HepG2 (cell line): ENCODE measurements at regions not wholly inside any gene's neighbourhood (a gene's known extent, or its start where the extent isn't known, plus 50 kb on each side); places are given as distances from the start of the nearest gene placed in this dataset.

ENCODE experiments used
- ARNT2 ChIP-seq: sonication (generic); formaldehyde crosslinking; IDR thresholded peaks from 2 replicates; pipeline ENCODE4 v1.8.0; 2022; ENCODE audit warnings: mild to moderate bottlenecking, low read depth, missing genetic modification reagents, moderate library complexity
- HOXD1 ChIP-seq: sonication (generic); formaldehyde crosslinking; IDR thresholded peaks from 2 replicates; pipeline ENCODE4 v1.5.0; 2020; ENCODE audit warnings: missing genetic modification reagents
- KDM5A ChIP-seq: fragments of 200-600 bp; sonication (generic); IDR thresholded peaks from 2 replicates; pipeline ENCODE4 v1.7.0; 2018; ENCODE audit warnings: antibody characterized with exemption, mild to moderate bottlenecking, low read length, borderline replicate concordance
- KDM5B ChIP-seq: sonication (generic); formaldehyde crosslinking; IDR thresholded peaks from 2 replicates; pipeline ENCODE4 v1.4.0; 2020; ENCODE audit warnings: missing genetic modification reagents, mild to moderate bottlenecking, borderline replicate concordance
- RELA ChIP-seq: sonication (generic); formaldehyde crosslinking; IDR thresholded peaks from 2 replicates; pipeline ENCODE4 v1.4.0; 2020; ENCODE audit warnings: missing genetic modification reagents
- SIN3B ChIP-seq: fragments of 150-350 bp; IDR thresholded peaks from 2 replicates; pipeline ENCODE4 v1.6.1; 2014; ENCODE audit warnings: low read length
- SMARCC2 ChIP-seq: fragments of 450-650 bp; IDR thresholded peaks from 2 replicates; pipeline ENCODE4 v1.6.1; 2017; ENCODE audit warnings: antibody characterized with exemption, mild to moderate bottlenecking
- SYNCRIP ChIP-seq: fragments of 200-400 bp; formaldehyde crosslinking; IDR thresholded peaks from 2 replicates; pipeline ENCODE4 v1.6.1; 2018; ENCODE audit warnings: mild to moderate bottlenecking, low read depth, low read length; ENCODE audit not compliant: insufficient read depth
- XRCC5 ChIP-seq: fragments of 200-400 bp; formaldehyde crosslinking; optimal IDR thresholded peaks from 2 replicates; pipeline ENCODE3; 2017; ENCODE audit warnings: mild to moderate bottlenecking, low read length
- ZBTB20 ChIP-seq: sonication (generic); formaldehyde crosslinking; IDR thresholded peaks from 2 replicates; pipeline ENCODE4 v1.8.1; 2023; ENCODE audit warnings: missing genetic modification reagents, low read depth, mild to moderate bottlenecking, borderline replicate concordance
- ZNF891 ChIP-seq: sonication (generic); formaldehyde crosslinking; IDR thresholded peaks from 2 replicates; pipeline ENCODE4 v1.5.0; 2020; ENCODE audit warnings: mild to moderate bottlenecking, missing genetic modification reagents
- ZSCAN30 ChIP-seq: sonication (generic); formaldehyde crosslinking; IDR thresholded peaks from 2 replicates; pipeline ENCODE4 v1.5.0; 2020; ENCODE audit warnings: mild to moderate bottlenecking, missing genetic modification reagents
- TF ChIP-seq, protein P1 (sequence below): IDR thresholded peaks from 2 replicates; pipeline ENCODE4 v1.6.1; 2016; ENCODE audit warnings: mild to moderate bottlenecking, missing biosample characterization, missing genetic modification reagents
- TF ChIP-seq, protein P2 (sequence below): conservative IDR thresholded peaks from 2 replicates; pipeline ENCODE4 v1.6.1; 2018; ENCODE audit warnings: missing genetic modification reagents
- TF ChIP-seq, protein P3 (sequence below): sonication (generic); formaldehyde crosslinking; IDR thresholded peaks from 2 replicates; pipeline ENCODE4 v1.4.0; 2020; ENCODE audit warnings: mild to moderate bottlenecking, missing genetic modification reagents
- TF ChIP-seq, protein P4 (sequence below): sonication (generic); formaldehyde crosslinking; IDR thresholded peaks from 2 replicates; pipeline ENCODE4 v1.5.0; 2020; ENCODE audit warnings: missing genetic modification reagents, mild to moderate bottlenecking, borderline replicate concordance
- TF ChIP-seq, protein P5 (sequence below): sonication (generic); formaldehyde crosslinking; IDR thresholded peaks from 2 replicates; pipeline ENCODE4 v1.5.0; 2020; ENCODE audit warnings: missing genetic modification reagents
- TF ChIP-seq, protein P6 (sequence below): sonication (generic); formaldehyde crosslinking; IDR thresholded peaks from 2 replicates; pipeline ENCODE4 v1.4.0; 2020; ENCODE audit warnings: missing genetic modification reagents

DNA sequence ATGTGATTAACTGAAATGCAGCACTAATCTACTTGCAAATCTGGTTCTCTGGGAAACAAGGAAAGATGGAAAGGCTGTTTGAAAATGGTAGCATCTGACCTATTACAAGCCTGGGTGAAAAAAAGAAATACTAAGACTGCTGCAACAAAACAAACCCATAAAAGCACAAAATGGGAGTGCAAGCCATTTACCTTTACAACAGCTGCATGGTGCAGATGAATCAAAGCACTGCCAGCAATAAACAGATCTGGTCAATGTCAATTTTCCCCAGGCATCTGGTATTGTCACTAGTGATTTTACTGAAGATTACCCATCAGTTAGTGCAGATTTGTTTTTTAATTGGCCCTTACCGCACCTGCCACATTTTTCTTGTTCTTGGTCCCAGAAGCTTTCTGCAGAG, 1341.7 kb downstream of the PLA2G4A start (continued):
- TF ChIP-seq KDM5A (no peak), ZNF891 (CRISPR knock-in tag) (no peak), SMARCC2 (no peak), ZBTB20 (CRISPR knock-in tag) (no peak), KDM5B (no peak), ZSCAN30 (CRISPR knock-in tag) (no peak), SIN3B (no peak), HOXD1 (CRISPR knock-in tag) (no peak), XRCC5 (no peak), SYNCRIP (no peak), ARNT2 (CRISPR knock-in tag) (no peak), RELA (CRISPR knock-in tag) (no peak)
- TF ChIP-seq, protein P1, sequence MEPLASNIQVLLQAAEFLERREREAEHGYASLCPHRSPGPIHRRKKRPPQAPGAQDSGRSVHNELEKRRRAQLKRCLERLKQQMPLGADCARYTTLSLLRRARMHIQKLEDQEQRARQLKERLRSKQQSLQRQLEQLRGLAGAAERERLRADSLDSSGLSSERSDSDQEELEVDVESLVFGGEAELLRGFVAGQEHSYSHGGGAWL (CRISPR knock-in tag), result no peak
- TF ChIP-seq, protein P2, sequence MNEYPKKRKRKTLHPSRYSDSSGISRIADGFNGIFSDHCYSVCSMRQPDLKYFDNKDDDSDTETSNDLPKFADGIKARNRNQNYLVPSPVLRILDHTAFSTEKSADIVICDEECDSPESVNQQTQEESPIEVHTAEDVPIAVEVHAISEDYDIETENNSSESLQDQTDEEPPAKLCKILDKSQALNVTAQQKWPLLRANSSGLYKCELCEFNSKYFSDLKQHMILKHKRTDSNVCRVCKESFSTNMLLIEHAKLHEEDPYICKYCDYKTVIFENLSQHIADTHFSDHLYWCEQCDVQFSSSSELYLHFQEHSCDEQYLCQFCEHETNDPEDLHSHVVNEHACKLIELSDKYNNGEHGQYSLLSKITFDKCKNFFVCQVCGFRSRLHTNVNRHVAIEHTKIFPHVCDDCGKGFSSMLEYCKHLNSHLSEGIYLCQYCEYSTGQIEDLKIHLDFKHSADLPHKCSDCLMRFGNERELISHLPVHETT, result no peak
- TF ChIP-seq, protein P3, sequence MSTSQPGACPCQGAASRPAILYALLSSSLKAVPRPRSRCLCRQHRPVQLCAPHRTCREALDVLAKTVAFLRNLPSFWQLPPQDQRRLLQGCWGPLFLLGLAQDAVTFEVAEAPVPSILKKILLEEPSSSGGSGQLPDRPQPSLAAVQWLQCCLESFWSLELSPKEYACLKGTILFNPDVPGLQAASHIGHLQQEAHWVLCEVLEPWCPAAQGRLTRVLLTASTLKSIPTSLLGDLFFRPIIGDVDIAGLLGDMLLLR (CRISPR knock-in tag), result no peak
- TF ChIP-seq, protein P4, sequence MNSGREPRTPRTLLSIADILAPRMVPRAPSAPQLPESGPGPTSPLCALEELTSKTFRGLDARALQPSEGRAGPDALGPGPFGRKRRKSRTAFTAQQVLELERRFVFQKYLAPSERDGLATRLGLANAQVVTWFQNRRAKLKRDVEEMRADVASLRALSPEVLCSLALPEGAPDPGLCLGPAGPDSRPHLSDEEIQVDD (CRISPR knock-in tag), result no peak
- TF ChIP-seq, protein P5, sequence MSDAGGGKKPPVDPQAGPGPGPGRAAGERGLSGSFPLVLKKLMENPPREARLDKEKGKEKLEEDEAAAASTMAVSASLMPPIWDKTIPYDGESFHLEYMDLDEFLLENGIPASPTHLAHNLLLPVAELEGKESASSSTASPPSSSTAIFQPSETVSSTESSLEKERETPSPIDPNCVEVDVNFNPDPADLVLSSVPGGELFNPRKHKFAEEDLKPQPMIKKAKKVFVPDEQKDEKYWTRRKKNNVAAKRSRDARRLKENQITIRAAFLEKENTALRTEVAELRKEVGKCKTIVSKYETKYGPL (CRISPR knock-in tag), result no peak
- TF ChIP-seq, protein P6, sequence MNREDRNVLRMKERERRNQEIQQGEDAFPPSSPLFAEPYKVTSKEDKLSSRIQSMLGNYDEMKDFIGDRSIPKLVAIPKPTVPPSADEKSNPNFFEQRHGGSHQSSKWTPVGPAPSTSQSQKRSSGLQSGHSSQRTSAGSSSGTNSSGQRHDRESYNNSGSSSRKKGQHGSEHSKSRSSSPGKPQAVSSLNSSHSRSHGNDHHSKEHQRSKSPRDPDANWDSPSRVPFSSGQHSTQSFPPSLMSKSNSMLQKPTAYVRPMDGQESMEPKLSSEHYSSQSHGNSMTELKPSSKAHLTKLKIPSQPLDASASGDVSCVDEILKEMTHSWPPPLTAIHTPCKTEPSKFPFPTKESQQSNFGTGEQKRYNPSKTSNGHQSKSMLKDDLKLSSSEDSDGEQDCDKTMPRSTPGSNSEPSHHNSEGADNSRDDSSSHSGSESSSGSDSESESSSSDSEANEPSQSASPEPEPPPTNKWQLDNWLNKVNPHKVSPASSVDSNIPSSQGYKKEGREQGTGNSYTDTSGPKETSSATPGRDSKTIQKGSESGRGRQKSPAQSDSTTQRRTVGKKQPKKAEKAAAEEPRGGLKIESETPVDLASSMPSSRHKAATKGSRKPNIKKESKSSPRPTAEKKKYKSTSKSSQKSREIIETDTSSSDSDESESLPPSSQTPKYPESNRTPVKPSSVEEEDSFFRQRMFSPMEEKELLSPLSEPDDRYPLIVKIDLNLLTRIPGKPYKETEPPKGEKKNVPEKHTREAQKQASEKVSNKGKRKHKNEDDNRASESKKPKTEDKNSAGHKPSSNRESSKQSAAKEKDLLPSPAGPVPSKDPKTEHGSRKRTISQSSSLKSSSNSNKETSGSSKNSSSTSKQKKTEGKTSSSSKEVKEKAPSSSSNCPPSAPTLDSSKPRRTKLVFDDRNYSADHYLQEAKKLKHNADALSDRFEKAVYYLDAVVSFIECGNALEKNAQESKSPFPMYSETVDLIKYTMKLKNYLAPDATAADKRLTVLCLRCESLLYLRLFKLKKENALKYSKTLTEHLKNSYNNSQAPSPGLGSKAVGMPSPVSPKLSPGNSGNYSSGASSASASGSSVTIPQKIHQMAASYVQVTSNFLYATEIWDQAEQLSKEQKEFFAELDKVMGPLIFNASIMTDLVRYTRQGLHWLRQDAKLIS, result no peak
